ENCODE measurements at regions not wholly inside any gene's neighbourhood (a gene's known extent, or its start where the extent isn't known, plus 50 kb on each side); places are given as distances from the start of the nearest gene placed in this dataset.

- no peak for TF ChIP-seq ZFX (IDR thresholded peaks at IDR 0.05; ENCODE audit: borderline replicate concordance)
- TF ChIP-seq, protein P1, sequence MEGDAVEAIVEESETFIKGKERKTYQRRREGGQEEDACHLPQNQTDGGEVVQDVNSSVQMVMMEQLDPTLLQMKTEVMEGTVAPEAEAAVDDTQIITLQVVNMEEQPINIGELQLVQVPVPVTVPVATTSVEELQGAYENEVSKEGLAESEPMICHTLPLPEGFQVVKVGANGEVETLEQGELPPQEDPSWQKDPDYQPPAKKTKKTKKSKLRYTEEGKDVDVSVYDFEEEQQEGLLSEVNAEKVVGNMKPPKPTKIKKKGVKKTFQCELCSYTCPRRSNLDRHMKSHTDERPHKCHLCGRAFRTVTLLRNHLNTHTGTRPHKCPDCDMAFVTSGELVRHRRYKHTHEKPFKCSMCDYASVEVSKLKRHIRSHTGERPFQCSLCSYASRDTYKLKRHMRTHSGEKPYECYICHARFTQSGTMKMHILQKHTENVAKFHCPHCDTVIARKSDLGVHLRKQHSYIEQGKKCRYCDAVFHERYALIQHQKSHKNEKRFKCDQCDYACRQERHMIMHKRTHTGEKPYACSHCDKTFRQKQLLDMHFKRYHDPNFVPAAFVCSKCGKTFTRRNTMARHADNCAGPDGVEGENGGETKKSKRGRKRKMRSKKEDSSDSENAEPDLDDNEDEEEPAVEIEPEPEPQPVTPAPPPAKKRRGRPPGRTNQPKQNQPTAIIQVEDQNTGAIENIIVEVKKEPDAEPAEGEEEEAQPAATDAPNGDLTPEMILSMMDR (IDR thresholded peaks at IDR 0.05), result no peak
- peak overlapping the region; percentile 93 for H3K27ac ChIP-seq
Measured at GRCh38 chr13:50386541-50387050, 371.4 kb downstream of the KCNRG start.

DNA sequence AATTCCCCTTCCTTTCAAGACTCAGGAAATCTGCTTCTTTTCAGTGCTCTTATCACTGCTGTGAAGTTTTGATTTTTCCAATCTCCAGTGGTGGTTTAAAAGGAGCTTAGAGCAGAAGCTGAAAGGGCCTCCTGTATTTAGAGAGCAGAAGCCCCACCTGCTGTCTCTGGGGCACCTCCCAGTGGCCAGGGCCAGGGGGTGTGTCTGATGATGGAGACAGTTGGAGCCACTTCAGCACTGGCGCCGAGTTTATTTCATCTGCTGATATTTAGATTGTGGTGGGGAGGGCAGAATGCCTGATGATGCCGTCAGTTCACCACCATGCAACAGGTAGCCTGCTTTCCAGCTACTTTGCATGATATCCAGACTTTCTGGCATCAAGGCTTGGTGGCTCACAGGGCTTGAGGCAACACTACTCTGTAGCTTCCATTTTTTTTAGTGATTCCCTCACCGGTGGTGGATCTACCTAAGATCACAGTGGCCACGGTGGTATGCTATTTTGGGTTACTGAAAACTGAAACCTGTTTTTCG, 371.9 kb downstream of the KCNRG start:
- peak overlapping the region; percentile 93 for H3K27ac ChIP-seq

DNA sequence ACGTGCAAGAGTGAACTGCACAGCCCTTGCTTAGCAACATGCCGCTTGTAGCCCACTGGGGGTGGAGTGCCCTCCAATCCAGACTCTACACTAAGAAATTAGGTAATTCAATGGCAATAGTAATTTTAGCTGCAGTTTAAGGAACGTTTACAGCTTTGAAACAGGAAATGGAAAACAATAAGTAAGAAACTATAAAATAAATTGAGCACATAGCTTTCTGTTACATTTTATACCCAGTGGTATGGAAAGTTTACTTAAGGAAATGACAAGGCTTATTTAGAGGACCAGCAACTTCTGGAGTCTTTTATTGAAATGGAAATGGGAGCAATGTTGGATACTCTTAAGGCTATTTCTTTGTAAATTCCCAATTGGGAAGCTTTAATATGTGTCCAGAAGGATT, 373.2 kb downstream of the KCNRG start:
- TF ChIP-seq, protein P1 (IDR thresholded peaks at IDR 0.05), result no peak
- no peak for TF ChIP-seq ZFX (IDR thresholded peaks at IDR 0.05; ENCODE audit: borderline replicate concordance)
- H3K27ac ChIP-seq, result no peak overlapping the region

More for the DNA sequence above, 371.9 kb downstream of the KCNRG start:
- no peak for TF ChIP-seq ZFX (IDR thresholded peaks at IDR 0.05; ENCODE audit: borderline replicate concordance)
- TF ChIP-seq, protein P1 (IDR thresholded peaks at IDR 0.05), result peak; percentile 57

GRCh38 chr13:50389726-50390125, 374.5 kb downstream of the KCNRG start:
- H3K27ac ChIP-seq, result no peak overlapping the region
- TF ChIP-seq, protein P1 (IDR thresholded peaks at IDR 0.05), result no peak
- no peak for TF ChIP-seq ZFX (IDR thresholded peaks at IDR 0.05; ENCODE audit: borderline replicate concordance)

DNA sequence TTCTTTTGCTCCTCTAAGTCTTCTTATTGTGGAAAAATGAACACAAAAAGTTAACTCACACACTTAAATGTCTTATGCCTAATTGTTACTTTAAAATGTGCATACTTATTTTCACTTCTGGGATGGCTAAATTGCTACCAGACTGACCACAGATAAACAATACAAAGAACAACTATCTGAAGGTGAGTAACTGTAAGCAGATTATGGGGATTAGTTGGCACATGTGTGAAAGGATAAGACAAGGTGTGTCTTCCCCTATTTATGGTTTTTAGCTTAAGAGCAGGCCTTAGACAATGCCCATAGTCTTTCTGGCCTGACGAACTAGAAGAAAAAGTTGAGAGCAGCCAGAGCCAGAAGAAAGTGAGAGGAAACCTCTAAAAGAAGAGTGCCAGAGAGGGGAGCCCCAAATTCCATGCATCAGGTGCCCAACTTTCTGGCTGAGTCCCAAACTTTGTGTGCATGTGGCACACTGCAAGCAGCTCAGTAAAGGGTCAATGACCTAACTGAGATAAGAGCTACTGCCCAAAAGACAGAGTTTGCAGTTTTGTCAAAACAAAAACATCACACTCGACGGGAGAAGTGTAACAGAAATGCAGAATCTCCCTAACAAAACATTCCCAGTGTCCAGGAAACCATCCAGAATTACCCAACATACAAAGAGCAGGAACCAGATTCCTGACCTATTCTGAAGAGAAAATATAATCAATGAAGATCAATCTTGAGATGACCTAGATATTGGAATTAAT, 375.4 kb downstream of the KCNRG start:
- no peak overlapping the region for H3K27ac ChIP-seq
- TF ChIP-seq, protein P1 (IDR thresholded peaks at IDR 0.05), result no peak
- no peak for TF ChIP-seq ZFX (IDR thresholded peaks at IDR 0.05; ENCODE audit: borderline replicate concordance)

- H3K27ac ChIP-seq, result no peak overlapping the region
- TF ChIP-seq ZFX (IDR thresholded peaks at IDR 0.05; ENCODE audit: borderline replicate concordance), result no peak
- TF ChIP-seq, protein P1 (IDR thresholded peaks at IDR 0.05), result no peak
Measured at GRCh38 chr13:50392977-50393376, 377.7 kb downstream of the KCNRG start.

- TF ChIP-seq, protein P1 (IDR thresholded peaks at IDR 0.05), result no peak
- TF ChIP-seq ZFX (IDR thresholded peaks at IDR 0.05; ENCODE audit: borderline replicate concordance), result no peak
- no peak overlapping the region for H3K27ac ChIP-seq
Measured at GRCh38 chr13:50393628-50394027, 378.4 kb downstream of the KCNRG start.
